SK-N-MC (cell line): ENCODE measurements at regions not wholly inside any gene's neighbourhood (a gene's known extent, or its start where the extent isn't known, plus 50 kb on each side); places are given as distances from the start of the nearest gene placed in this dataset.
"Not testable (repeated sequence)": the region's sequence is repeated elsewhere in the genome, so short reads cannot be mapped to it uniquely, and the experiment has no call there.

Experiments
- EZH2 ChIP-seq: fragments of 200-600 bp; sonication (generic); IDR thresholded peaks from one replicate; pipeline ENCODE4 v1.6.1; 2017; ENCODE audit warnings: antibody characterized with exemption
- POLR2AphosphoS5 ChIP-seq: IDR thresholded peaks from 2 replicates; pipeline ENCODE4 v1.6.1; 2012; ENCODE audit warnings: mild to moderate bottlenecking, low read depth, low read length, borderline replicate concordance

DNA sequence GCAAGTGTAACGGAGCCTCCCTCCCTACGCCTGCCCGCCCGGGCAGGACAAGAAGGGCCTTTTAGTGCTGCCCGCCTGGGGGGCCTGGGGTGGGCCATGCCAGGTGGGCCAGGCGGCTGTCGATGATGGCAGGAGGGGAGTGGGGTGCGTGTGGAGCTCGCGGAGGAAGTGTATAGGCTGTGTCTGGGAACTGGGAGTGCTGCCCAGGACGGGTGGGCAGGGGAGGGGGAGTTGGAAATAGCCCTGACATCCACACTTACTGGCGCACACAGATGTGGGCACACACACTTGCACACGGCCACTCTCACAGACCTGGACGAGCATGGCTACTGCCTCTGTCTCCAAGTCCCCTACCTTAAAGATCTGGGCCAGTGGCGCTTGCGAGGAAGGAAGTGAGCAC is 196.0 kb downstream of the TBC1D2B start:
- TF ChIP-seq EZH2, POLR2AphosphoS5: not testable (repeated sequence)
